ENCODE measurements at regions not wholly inside any gene's neighbourhood (a gene's known extent, or its start where the extent isn't known, plus 50 kb on each side); places are given as distances from the start of the nearest gene placed in this dataset.

DNA sequence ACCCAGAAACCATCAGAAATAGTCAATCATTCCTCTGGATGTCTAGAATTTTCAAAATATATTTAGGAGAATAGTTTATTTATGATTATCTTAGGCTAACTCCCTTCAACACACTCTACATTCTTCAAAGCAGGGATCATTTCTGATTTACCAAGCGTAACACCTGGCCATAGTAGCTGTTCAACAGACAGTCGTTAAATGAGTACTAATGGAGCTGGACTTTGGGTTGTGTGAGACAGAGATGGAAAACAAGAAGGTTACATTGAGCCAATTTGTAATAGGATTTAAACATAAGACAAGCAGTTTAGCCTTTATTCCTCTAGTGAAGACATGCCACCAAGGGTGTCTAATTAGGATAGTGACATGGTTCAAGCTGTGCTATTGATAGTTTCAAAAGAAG lies 129.2 kb upstream of the ANO3 start:
- Histone ChIP-seq H3K4me3 (ENCODE audit: low read length) (no peak overlapping the region), H3K27ac (ENCODE audit: low read depth, low read length) (no peak overlapping the region), H3K4me1 (ENCODE audit: insufficient read depth, low read length) (no peaks in the 10 kb centered on the region), H3K9ac (ENCODE audit: low read depth, low read length) (no peak overlapping the region), H3K9me3 (ENCODE audit: insufficient read depth, low read depth, low read length) (no peaks in the 10 kb centered on the region), H3K36me3 (ENCODE audit: insufficient read depth, low read length) (no peaks in the 10 kb centered on the region), H3K27me3 (ENCODE audit: insufficient read depth, low read length) (no peaks in the 10 kb centered on the region)
- WGBS = 95% methylated on average over 2 of the region's 2 CpGs

DNA sequence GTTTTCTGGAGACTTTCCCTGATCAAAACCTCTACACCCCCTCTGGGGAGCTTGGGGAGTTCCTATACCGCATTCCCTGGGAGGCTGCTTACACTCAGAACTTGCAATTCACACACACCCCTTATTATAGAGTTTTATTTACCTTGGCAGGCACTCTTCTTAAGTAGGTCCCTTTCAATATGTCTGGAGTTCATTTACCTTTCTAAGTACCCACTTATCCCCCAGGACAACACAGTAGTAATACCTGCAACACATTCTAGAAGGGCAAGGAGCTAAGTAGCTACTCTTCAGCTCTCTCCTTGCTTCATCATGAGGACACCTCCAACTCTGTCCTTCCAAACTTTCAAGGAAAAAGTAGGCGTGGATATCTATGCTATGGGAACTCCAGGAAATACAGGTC lies 127.8 kb upstream of the ANO3 start:
- Histone ChIP-seq H3K27me3 (ENCODE audit: insufficient read depth, low read length) (no peaks in the 10 kb centered on the region), H3K4me3 (ENCODE audit: low read length) (no peak overlapping the region), H3K27ac (ENCODE audit: low read depth, low read length) (no peak overlapping the region), H3K4me1 (ENCODE audit: insufficient read depth, low read length) (no peaks in the 10 kb centered on the region), H3K36me3 (ENCODE audit: insufficient read depth, low read length) (no peaks in the 10 kb centered on the region), H3K9ac (ENCODE audit: low read depth, low read length) (no peak overlapping the region), H3K9me3 (ENCODE audit: insufficient read depth, low read depth, low read length) (no peaks in the 10 kb centered on the region)
- 100% methylated on average over 1 of the region's 2 CpGs for WGBS

DNA sequence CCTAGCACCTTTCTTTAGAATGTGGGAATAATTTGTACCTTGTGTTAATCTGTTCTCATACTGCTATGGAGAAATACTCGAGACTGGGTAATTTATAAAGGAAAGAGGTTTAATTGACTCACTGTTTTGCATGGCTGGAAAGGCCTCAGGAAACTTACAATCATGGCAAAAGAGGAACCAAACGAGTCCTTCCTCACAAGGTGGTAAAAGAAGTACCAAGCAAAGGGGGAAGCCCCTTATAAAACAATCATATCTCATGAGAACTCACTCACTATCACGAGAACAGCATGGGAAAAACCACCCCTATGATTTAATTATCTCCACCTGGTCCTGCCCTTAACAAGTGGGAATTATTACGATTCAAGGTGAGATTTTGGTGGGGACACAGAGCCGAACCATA lies 127.1 kb upstream of the ANO3 start:
- Histone ChIP-seq H3K4me3 (ENCODE audit: low read length) (no peak overlapping the region), H3K27ac (ENCODE audit: low read depth, low read length) (no peak overlapping the region), H3K9me3 (ENCODE audit: insufficient read depth, low read depth, low read length) (no peaks in the 10 kb centered on the region), H3K4me1 (ENCODE audit: insufficient read depth, low read length) (no peaks in the 10 kb centered on the region), H3K27me3 (ENCODE audit: insufficient read depth, low read length) (no peaks in the 10 kb centered on the region), H3K36me3 (ENCODE audit: insufficient read depth, low read length) (no peaks in the 10 kb centered on the region), H3K9ac (ENCODE audit: low read depth, low read length) (no peak overlapping the region)
- WGBS = 92% methylated on average over 5 of the region's 5 CpGs

DNA sequence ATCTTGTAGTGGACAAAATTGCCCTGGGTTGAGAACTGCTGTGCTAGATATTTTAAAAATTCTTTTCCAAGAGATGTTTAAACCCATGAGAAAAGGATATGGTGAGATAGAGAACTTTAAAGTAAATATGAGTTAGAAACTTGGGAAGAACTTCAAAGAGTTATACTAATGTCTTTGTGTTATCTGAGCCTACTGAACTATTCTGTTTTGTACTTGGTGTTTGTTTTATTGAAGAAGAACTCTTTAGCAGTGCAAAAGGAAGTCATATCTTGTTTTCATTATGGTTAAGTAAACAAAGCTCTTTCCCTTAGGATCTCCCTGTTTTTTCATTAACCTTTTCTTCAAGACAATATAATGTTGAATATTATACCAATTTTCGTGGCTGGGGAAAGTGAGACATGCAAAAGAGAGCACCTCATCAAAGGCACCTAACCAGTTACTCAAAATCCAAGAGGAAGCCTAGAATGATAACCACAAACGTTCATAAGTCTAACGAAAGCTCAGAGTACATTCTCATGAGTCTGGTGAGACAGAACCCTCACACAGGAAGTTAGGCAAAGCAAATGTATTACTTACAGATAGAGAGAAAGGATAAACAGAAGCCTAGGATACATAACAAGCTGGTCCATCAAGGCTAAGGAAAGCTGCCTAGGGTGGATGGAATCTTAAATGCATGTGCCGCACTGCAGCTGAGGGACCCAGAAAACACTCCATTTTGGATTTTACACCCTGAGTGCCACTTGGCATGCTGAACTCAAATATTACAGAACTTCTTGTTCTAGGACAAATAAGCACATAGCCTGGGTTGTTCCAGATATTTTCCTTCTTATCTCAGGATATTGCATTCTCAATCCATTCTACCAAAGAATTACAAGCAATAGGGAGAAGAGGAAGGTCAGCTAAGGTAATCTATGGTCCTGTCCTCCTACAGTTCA lies 112.5 kb upstream of the ANO3 start:
- H3K9me3 ChIP-seq (ENCODE audit: insufficient read depth, low read depth, low read length) = 0 out of 2 replicates have a peak, but pooled peaks cover 6% of the 10 kb centered on the region
- no peaks in the 10 kb centered on the region for H3K36me3 ChIP-seq (ENCODE audit: insufficient read depth, low read length)
- H3K9ac ChIP-seq (ENCODE audit: low read depth, low read length) = no peak overlapping the region
- WGBS = 84% methylated on average over 4 of the region's 4 CpGs
- no peak overlapping the region for H3K27ac ChIP-seq (ENCODE audit: low read depth, low read length)
- H3K4me3 ChIP-seq (ENCODE audit: low read length) = no peak overlapping the region
- no peaks in the 10 kb centered on the region for H3K4me1 ChIP-seq (ENCODE audit: insufficient read depth, low read length)
- no peaks in the 10 kb centered on the region for H3K27me3 ChIP-seq (ENCODE audit: insufficient read depth, low read length)

DNA sequence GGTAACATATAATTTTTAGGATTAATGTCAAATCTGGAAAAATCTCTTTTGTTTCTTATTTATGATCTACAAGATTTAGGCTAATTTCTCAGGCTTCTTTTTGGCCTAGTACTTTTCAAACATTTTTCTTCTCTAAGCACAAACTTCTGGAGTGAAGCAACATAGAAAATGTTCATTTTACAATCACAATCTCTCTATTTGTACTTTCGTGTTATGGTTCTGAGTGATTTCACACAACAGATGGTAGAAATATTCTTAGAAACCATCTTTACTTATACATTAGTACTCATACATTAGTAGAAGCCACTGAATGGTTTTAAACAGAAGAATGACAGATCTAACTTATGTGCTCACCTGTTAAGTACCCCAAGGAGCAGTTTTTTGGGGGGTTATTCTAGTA lies 106.3 kb upstream of the ANO3 start:
- H3K27ac ChIP-seq (ENCODE audit: low read depth, low read length) = no peak overlapping the region
- no peak overlapping the region for H3K9ac ChIP-seq (ENCODE audit: low read depth, low read length)
- WGBS = 100% methylated on average over 1 of the region's 1 CpG
- H3K36me3 ChIP-seq (ENCODE audit: insufficient read depth, low read length) = no peaks in the 10 kb centered on the region
- H3K4me1 ChIP-seq (ENCODE audit: insufficient read depth, low read length) = no peaks in the 10 kb centered on the region
- 0 out of 2 replicates have a peak, but pooled peaks cover 6% of the 10 kb centered on the region for H3K9me3 ChIP-seq (ENCODE audit: insufficient read depth, low read depth, low read length)
- no peaks in the 10 kb centered on the region for H3K27me3 ChIP-seq (ENCODE audit: insufficient read depth, low read length)
- no peak overlapping the region for H3K4me3 ChIP-seq (ENCODE audit: low read length)

DNA sequence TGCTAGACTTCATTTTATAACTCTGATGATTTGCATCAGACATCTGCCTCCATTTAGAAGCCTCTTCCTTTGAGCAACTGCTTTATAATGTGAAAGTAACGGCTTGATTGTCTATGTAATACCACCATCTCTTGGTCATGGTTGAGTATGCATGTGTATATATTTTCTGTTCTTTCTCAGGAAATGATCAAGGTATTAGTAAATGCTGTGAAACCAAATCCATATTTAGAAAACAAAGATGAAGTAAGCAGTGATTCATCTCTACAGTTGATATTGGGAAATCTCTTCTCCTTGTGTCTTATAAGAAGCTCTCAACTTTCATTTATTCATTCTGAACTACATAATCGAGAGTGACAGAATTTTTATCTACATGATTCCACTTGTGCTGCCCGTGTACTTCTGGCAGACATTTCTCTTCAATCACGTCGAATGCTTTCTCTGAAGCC lies 104.6 kb upstream of the ANO3 start:
- Histone ChIP-seq H3K9me3 (ENCODE audit: insufficient read depth, low read depth, low read length) (0 out of 2 replicates have a peak, but pooled peaks cover 5% of the 10 kb centered on the region), H3K36me3 (ENCODE audit: insufficient read depth, low read length) (no peaks in the 10 kb centered on the region), H3K27me3 (ENCODE audit: insufficient read depth, low read length) (no peaks in the 10 kb centered on the region), H3K9ac (ENCODE audit: low read depth, low read length) (no peak overlapping the region), H3K4me3 (ENCODE audit: low read length) (no peak overlapping the region), H3K27ac (ENCODE audit: low read depth, low read length) (no peak overlapping the region), H3K4me1 (ENCODE audit: insufficient read depth, low read length) (no peaks in the 10 kb centered on the region)
- 95% methylated on average over 5 of the region's 5 CpGs for WGBS

DNA sequence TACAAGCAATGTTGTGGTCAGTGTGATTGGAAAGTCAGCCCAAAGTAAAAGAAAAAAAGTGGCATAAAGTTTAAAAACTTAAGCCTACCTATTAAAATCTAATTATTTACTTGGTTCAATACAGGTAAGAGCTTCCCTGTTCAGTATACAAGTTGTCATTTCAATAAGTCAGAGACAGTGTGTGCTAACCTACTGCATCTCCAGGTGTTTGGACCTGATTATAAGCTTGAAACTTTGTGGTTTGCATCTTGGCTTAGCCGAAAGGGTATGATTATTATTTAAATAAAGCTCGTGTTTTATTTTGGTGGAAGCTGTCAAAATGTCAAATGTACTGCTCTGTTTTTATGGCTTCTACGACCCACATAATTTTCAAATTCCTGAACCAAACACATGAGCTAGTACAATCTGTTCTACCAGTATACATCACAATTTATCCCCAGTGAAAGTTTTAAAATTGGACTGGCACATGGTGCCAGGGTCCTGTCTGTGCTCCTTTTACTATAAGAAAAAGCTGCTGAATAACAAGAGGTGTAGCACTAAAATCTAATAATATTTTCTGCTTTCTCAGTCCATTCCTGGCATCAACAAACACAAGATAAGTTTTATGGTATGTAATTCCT lies 103.9 kb upstream of the ANO3 start:
- H3K4me3 ChIP-seq (ENCODE audit: low read length) = no peak overlapping the region
- no peaks in the 10 kb centered on the region for H3K9me3 ChIP-seq (ENCODE audit: insufficient read depth, low read depth, low read length)
- no peaks in the 10 kb centered on the region for H3K4me1 ChIP-seq (ENCODE audit: insufficient read depth, low read length)
- no peaks in the 10 kb centered on the region for H3K36me3 ChIP-seq (ENCODE audit: insufficient read depth, low read length)
- no peak overlapping the region for H3K27ac ChIP-seq (ENCODE audit: low read depth, low read length)
- no peaks in the 10 kb centered on the region for H3K27me3 ChIP-seq (ENCODE audit: insufficient read depth, low read length)
- no peak overlapping the region for H3K9ac ChIP-seq (ENCODE audit: low read depth, low read length)
- WGBS = 74% methylated on average over 3 of the region's 3 CpGs

DNA sequence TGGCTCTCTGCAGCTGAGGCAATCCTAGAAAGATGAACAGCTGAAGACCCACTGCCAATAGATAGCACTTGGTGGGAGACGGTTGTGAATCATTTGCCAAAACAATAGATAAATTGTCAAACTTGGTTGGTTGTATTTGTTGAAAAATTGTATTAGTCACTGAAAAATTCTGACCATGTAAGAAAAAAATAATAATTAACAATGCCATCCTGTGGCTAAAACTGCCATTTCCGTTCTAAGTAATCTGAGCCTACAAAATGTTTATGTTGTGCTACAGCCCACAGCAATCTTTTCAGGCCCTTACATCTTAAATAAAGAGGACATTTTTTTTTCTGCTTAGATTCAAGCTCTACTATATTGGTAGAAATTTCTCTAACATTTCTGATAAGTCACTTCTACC lies 103.2 kb upstream of the ANO3 start:
- H3K27me3 ChIP-seq (ENCODE audit: insufficient read depth, low read length) = no peaks in the 10 kb centered on the region
- H3K9me3 ChIP-seq (ENCODE audit: insufficient read depth, low read depth, low read length) = no peaks in the 10 kb centered on the region
- no peak overlapping the region for H3K9ac ChIP-seq (ENCODE audit: low read depth, low read length)
- H3K36me3 ChIP-seq (ENCODE audit: insufficient read depth, low read length) = no peaks in the 10 kb centered on the region
- no peaks in the 10 kb centered on the region for H3K4me1 ChIP-seq (ENCODE audit: insufficient read depth, low read length)
- H3K4me3 ChIP-seq (ENCODE audit: low read length) = no peak overlapping the region
- WGBS = 80% methylated on average over 2 of the region's 2 CpGs
- H3K27ac ChIP-seq (ENCODE audit: low read depth, low read length) = no peak overlapping the region

DNA sequence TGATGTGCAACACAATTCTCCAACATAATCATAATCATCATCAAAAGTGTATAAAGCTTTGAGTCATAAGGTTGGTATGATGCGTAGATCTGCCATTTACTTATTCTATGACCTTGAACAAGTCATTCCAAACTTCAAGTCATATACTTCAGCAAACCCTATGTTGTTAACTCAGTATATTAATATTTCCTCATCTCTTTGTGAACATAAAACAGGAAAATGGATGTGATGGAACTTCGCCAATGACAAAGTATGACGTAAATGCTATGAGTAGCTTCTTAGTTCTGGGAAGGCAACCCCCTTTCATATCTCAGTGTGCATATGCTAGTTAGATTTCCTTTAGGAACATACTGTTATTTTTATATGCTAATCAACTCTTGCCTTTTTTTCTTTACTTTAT lies 102.7 kb upstream of the ANO3 start:
- Histone ChIP-seq H3K9me3 (ENCODE audit: insufficient read depth, low read depth, low read length) (no peaks in the 10 kb centered on the region), H3K4me1 (ENCODE audit: insufficient read depth, low read length) (no peaks in the 10 kb centered on the region), H3K36me3 (ENCODE audit: insufficient read depth, low read length) (no peaks in the 10 kb centered on the region), H3K4me3 (ENCODE audit: low read length) (no peak overlapping the region), H3K9ac (ENCODE audit: low read depth, low read length) (no peak overlapping the region), H3K27ac (ENCODE audit: low read depth, low read length) (no peak overlapping the region), H3K27me3 (ENCODE audit: insufficient read depth, low read length) (no peaks in the 10 kb centered on the region)
- WGBS = 95% methylated on average over 2 of the region's 3 CpGs

DNA sequence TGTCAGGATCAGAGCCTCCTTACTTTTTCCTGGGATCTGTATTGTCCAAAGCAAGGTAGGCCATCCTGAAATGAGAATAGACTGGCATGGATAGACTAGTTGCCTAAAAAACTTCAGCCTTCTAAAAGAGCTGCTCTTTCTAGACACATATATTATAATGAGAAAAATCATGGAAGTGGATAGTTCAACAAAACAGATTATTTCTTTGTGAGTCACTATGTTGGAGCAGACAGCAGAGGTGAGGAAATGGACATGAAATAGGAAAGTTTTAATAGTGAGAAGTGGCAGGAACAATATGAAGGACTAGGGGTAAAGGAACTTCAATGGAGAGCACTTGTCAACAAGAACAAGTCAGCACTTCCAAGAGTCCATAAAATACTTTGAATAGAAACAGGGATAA lies 101.9 kb upstream of the ANO3 start:
- Histone ChIP-seq H3K4me1 (ENCODE audit: insufficient read depth, low read length) (no peaks in the 10 kb centered on the region), H3K9me3 (ENCODE audit: insufficient read depth, low read depth, low read length) (no peaks in the 10 kb centered on the region), H3K4me3 (ENCODE audit: low read length) (no peak overlapping the region), H3K27ac (ENCODE audit: low read depth, low read length) (no peak overlapping the region), H3K9ac (ENCODE audit: low read depth, low read length) (no peak overlapping the region), H3K36me3 (ENCODE audit: insufficient read depth, low read length) (no peaks in the 10 kb centered on the region), H3K27me3 (ENCODE audit: insufficient read depth, low read length) (no peaks in the 10 kb centered on the region)

DNA sequence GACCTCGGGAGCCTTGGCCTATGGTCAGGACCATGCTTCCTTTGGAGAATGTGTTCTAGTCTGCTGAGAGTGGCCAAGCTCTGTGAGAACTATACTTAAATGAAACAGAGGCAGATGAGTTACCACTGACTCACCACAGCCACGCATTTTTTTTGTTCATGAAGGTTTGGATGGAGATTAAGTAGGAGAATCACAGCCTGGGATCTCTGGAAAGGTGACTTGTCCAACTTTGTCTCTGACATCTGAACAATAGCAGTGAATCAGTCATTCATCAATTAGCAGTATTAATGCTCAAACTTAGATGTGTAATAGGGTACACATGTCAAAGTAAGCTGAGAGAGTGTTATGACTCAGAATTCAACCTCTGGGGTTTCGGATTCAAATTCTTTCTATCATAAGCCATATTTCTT lies 100.7 kb upstream of the ANO3 start:
- Histone ChIP-seq H3K9me3 (ENCODE audit: insufficient read depth, low read depth, low read length) (no peaks in the 10 kb centered on the region), H3K9ac (ENCODE audit: low read depth, low read length) (no peak overlapping the region), H3K36me3 (ENCODE audit: insufficient read depth, low read length) (no peaks in the 10 kb centered on the region), H3K4me3 (ENCODE audit: low read length) (no peak overlapping the region), H3K4me1 (ENCODE audit: insufficient read depth, low read length) (no peaks in the 10 kb centered on the region), H3K27me3 (ENCODE audit: insufficient read depth, low read length) (no peaks in the 10 kb centered on the region), H3K27ac (ENCODE audit: low read depth, low read length) (no peak overlapping the region)
- WGBS = 59% methylated on average over 3 of the region's 3 CpGs

Data from HUES64 (cell line).